ENCODE measurements at regions not wholly inside any gene's neighbourhood (a gene's known extent, or its start where the extent isn't known, plus 50 kb on each side); places are given as distances from the start of the nearest gene placed in this dataset.

DNA sequence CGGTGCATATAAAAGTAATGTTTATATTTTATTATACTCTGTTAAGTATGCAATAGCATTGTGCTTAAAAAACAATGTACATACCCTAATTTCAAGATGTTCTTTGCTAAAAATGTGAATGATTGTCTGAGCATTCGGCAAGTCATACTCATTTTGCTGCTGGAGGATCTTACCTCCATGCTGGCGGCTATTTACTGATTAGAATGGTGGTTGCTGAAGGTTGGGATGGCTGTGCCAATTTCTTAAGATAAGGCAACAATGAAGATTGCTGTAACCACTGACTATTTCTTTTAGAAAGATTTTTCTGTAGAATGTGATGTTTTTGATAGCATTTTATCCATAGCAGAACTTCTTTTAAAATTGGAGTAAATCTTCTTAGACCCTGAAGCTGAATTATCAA lies 932.7 kb downstream of the ZPLD1 start:
- DNase-seq (no peak), ATAC-seq (no peak)
- POLR2A ChIA-PET = no interaction called here
- no peaks in the 10 kb centered on the region for H3K36me3 Mint-ChIP-seq
- H3K27ac Mint-ChIP-seq = no peak overlapping the region
- peaks cover 0 to 7% (median 4%) of the 10 kb centered on the region in 9 donors for H3K9me3 Mint-ChIP-seq
- no peaks in the 10 kb centered on the region for H3K27me3 Mint-ChIP-seq
- no peak overlapping the region for H3K4me3 Mint-ChIP-seq
- H3K4me1 Mint-ChIP-seq = no peaks in the 10 kb centered on the region

- DNase-seq (no peak), ATAC-seq (no peak)
- Mint-ChIP-seq H3K27ac (no peak overlapping the region), H3K9me3 (peaks cover 0 to 6% (median 0%) of the 10 kb centered on the region in 9 donors), H3K36me3 (no peaks in the 10 kb centered on the region), H3K4me1 (no peaks in the 10 kb centered on the region), H3K4me3 (no peak overlapping the region), H3K27me3 (no peaks in the 10 kb centered on the region)
- POLR2A ChIA-PET = no interaction called here
These were observed 936.6 kb downstream of the ZPLD1 start for GRCh38 chr3:103371411-103371810.

DNA sequence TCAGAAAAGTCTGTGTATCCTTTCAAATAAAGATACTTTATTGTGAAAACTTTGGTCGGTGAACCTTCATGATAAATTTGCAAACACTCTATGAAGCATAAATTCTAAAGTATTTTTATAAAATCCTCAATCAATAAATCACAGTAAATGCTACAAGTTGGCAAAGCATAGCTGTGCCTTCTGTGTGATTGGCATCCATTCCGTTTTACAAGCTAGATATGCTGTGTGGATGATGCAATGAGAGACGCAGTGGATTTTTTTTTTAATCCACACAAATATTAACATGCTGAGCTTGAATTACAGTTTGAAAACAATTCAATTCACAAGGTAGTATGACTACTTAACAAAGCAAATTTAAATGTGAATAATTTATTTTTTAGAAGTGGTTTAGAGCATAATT lies 937.2 kb downstream of the ZPLD1 start:
- no peak for ATAC-seq
- no peaks in the 10 kb centered on the region for H3K36me3 Mint-ChIP-seq
- H3K27ac Mint-ChIP-seq = no peak overlapping the region
- H3K27me3 Mint-ChIP-seq = no peaks in the 10 kb centered on the region
- H3K9me3 Mint-ChIP-seq = peaks cover 0 to 6% (median 0%) of the 10 kb centered on the region in 9 donors
- DNase-seq = no peak
- POLR2A ChIA-PET = no interaction called here
- H3K4me3 Mint-ChIP-seq = no peak overlapping the region
- H3K4me1 Mint-ChIP-seq = no peaks in the 10 kb centered on the region

- POLR2A ChIA-PET = no interaction called here
- Mint-ChIP-seq H3K4me3 (no peak overlapping the region), H3K9me3 (peaks cover 0 to 6% (median 0%) of the 10 kb centered on the region in 9 donors), H3K4me1 (no peaks in the 10 kb centered on the region), H3K27me3 (no peaks in the 10 kb centered on the region), H3K27ac (no peak overlapping the region), H3K36me3 (no peaks in the 10 kb centered on the region)
- DNase-seq = no peak
- no peak for ATAC-seq
These were observed 945.6 kb downstream of the ZPLD1 start for GRCh38 chr3:103380391-103380790.

DNA sequence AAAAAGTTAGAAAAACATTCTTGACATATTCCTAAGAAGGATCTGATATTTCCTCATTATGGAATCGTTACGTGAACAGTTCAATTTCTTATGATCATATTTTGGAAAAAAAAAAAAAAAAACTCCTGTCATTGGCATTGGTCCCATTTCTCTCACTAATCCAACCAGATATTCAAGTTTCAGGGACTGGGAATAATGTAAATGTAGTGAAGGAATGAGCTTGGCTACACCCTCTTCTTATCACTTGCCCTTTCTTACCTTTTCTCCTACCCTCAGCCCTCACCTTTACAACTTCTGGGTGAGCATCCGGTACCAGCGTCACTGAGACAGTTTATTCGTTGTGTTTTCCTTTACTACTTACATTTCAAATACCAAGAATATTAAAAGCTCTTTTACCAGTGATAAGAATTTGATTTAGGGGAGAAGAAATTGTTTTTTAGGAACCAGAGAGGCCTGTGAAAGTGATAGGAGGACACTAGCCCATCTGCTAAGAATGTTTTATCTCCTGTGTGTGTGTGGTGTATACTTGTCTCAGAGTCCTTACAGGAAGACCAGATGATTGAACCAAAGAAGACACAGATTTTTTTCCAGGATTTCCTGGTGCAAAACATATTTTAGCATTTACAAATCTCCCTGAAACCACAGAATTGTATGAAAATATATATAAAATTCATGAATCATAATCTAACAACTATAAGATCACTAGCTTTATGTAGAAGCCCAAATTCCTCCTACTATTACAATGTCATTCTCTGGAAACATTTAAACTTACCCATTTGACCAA lies 946.7 kb downstream of the ZPLD1 start:
- Mint-ChIP-seq H3K9me3 (peaks cover 0 to 6% (median 0%) of the 10 kb centered on the region in 9 donors), H3K4me1 (no peaks in the 10 kb centered on the region), H3K4me3 (no peak overlapping the region), H3K27ac (no peak overlapping the region), H3K36me3 (no peaks in the 10 kb centered on the region), H3K27me3 (no peaks in the 10 kb centered on the region)
- ATAC-seq = no peak
- POLR2A ChIA-PET = no interaction called here
- DNase-seq = no peak

DNA sequence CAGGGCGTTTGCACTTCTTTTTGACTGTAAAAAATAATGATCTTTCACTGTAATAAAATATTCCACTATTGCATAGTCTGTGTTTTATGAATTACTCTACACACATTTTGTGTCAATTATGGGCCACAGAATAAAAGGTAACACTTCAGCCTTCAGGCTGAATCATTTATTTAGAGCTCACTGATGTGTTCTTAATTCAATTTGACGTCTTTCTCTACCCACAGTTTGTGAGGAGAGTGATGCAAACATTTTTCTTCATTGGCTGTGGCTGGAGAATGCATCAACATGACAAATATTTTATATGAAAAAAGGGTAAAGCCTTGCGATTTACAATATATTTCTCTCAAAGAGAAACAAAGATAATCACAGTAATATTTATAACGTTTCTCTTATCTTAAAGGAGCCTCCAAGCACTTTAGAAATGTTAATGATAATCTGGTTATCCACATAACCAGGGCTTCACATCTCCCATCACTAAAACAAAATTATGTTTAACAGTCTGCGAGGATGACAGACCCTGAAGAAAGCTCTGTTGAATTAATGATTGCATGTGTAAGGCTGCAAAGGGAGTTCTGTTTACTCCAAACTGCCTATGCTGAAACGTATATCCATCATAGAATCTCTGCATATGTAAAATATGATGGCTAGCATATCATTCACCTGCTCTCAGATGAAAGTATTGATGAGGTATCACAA lies 951.3 kb downstream of the ZPLD1 start:
- Mint-ChIP-seq H3K4me3 (no peak overlapping the region), H3K4me1 (no peaks in the 10 kb centered on the region), H3K9me3 (peaks cover 0 to 2% (median 0%) of the 10 kb centered on the region in 9 donors), H3K36me3 (no peaks in the 10 kb centered on the region), H3K27me3 (no peaks in the 10 kb centered on the region), H3K27ac (no peak overlapping the region)
- POLR2A ChIA-PET = no interaction called here
- ATAC-seq (no peak), DNase-seq (no peak)

GRCh38 chr3:103388214-103388613 lies 953.4 kb downstream of the ZPLD1 start:
- POLR2A ChIA-PET = no interaction called here
- H3K27ac Mint-ChIP-seq = no peak overlapping the region
- DNase-seq (no peak), ATAC-seq (no peak)
- no peak overlapping the region for H3K4me3 Mint-ChIP-seq
- peaks cover 0 to 3% (median 0%) of the 10 kb centered on the region in 9 donors for H3K9me3 Mint-ChIP-seq
- H3K27me3 Mint-ChIP-seq = no peaks in the 10 kb centered on the region
- H3K36me3 Mint-ChIP-seq = no peaks in the 10 kb centered on the region
- no peaks in the 10 kb centered on the region for H3K4me1 Mint-ChIP-seq

GRCh38 chr3:103389356-103389755 lies 954.5 kb downstream of the ZPLD1 start:
- Mint-ChIP-seq H3K27me3 (no peaks in the 10 kb centered on the region), H3K36me3 (no peaks in the 10 kb centered on the region), H3K27ac (no peak overlapping the region), H3K9me3 (peaks cover 0 to 3% (median 0%) of the 10 kb centered on the region in 9 donors), H3K4me3 (no peak overlapping the region), H3K4me1 (no peaks in the 10 kb centered on the region)
- POLR2A ChIA-PET = no interaction called here
- ATAC-seq = no peak
- no peak for DNase-seq

- Mint-ChIP-seq H3K9me3 (peaks cover 0 to 10% (median 0%) of the 10 kb centered on the region in 9 donors), H3K36me3 (no peaks in the 10 kb centered on the region), H3K4me1 (no peaks in the 10 kb centered on the region), H3K4me3 (no peak overlapping the region), H3K27me3 (no peaks in the 10 kb centered on the region), H3K27ac (no peak overlapping the region)
- ATAC-seq (no peak), DNase-seq (no peak)
- POLR2A ChIA-PET = no interaction called here
These were observed 958.8 kb downstream of the ZPLD1 start for GRCh38 chr3:103393395-103394186.

DNA sequence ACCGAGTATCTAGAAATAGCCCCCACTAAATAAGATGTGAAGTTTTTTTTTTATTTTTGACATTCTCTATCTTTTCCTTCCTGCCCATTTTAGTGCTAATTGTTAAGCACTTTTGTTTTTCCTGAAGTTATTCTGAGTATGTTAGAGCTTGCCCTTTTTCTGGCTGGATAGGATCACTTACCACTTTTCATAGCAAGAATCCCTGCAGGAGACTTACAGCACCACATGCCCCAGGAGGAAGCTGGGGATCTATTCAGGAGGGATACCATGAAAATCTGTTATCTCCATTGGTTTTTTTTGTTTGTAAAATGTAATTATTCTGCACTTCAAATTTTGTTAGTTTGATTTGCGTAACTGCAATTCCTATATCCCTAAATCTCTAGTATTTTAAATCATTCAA lies 968.4 kb downstream of the ZPLD1 start:
- POLR2A ChIA-PET = no interaction called here
- no peaks in the 10 kb centered on the region for H3K36me3 Mint-ChIP-seq
- H3K27ac Mint-ChIP-seq = no peak overlapping the region

DNA sequence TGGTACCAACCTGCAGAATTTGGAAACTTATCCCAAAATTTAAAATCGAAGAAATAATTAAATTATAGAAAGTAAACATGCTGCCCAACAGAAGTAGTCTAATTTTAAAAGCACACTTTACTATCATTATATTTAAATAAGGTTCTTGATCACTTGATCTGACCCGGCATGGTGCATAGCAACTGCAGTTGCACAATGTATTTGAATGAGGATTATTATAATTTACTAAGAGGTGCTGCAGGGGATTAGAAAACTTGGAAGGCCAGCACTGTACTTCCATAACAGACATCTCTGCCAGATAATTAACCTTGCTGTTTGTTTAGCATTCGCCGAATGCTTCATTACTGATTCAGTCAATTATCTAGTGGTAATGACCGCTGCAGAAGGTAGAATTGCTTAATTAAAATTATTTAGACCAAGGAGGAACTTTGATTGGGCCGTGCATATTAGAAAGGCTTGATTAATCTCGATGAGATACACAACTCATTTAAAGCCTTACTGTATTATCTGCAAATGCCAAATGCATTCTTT lies 971.6 kb downstream of the ZPLD1 start:
- DNase-seq (no peak), ATAC-seq (no peak)
- no peaks in the 10 kb centered on the region for H3K4me1 Mint-ChIP-seq
- H3K4me3 Mint-ChIP-seq = no peak overlapping the region
- no peaks in the 10 kb centered on the region for H3K27me3 Mint-ChIP-seq
- no peak overlapping the region for H3K27ac Mint-ChIP-seq
- no peaks in the 10 kb centered on the region for H3K9me3 Mint-ChIP-seq
- POLR2A ChIA-PET = no interaction called here
- H3K36me3 Mint-ChIP-seq = no peaks in the 10 kb centered on the region

More for the DNA sequence above, 968.4 kb downstream of the ZPLD1 start:
- H3K4me1 Mint-ChIP-seq = no peaks in the 10 kb centered on the region
- peaks cover 0 to 4% (median 0%) of the 10 kb centered on the region in 9 donors for H3K9me3 Mint-ChIP-seq
- DNase-seq (no peak), ATAC-seq (no peak)
- H3K4me3 Mint-ChIP-seq = no peak overlapping the region
- H3K27me3 Mint-ChIP-seq = no peaks in the 10 kb centered on the region

GRCh38 chr3:103410231-103410630 lies 975.4 kb downstream of the ZPLD1 start:
- POLR2A ChIA-PET = no interaction called here
- Mint-ChIP-seq H3K9me3 (no peaks in the 10 kb centered on the region), H3K4me3 (no peak overlapping the region), H3K4me1 (no peaks in the 10 kb centered on the region), H3K27me3 (no peaks in the 10 kb centered on the region), H3K36me3 (no peaks in the 10 kb centered on the region), H3K27ac (no peak overlapping the region)
- DNase-seq = no peak
- ATAC-seq = no peak

GRCh38 chr3:103421460-103421859 lies 986.6 kb downstream of the ZPLD1 start:
- H3K4me1 Mint-ChIP-seq = no peaks in the 10 kb centered on the region

More at GRCh38 chr3:103421460-103421859, 986.6 kb downstream of the ZPLD1 start:
- H3K9me3 Mint-ChIP-seq = peaks cover 0 to 11% (median 0%) of the 10 kb centered on the region in 9 donors
- ATAC-seq = no peak
- POLR2A ChIA-PET = no interaction called here
- H3K36me3 Mint-ChIP-seq = no peaks in the 10 kb centered on the region
- no peak for DNase-seq
- no peaks in the 10 kb centered on the region for H3K27me3 Mint-ChIP-seq
- no peak overlapping the region for H3K27ac Mint-ChIP-seq
- H3K4me3 Mint-ChIP-seq = no peak overlapping the region
